ENCODE measurements at regions not wholly inside any gene's neighbourhood (a gene's known extent, or its start where the extent isn't known, plus 50 kb on each side); places are given as distances from the start of the nearest gene placed in this dataset.

- Histone ChIP-seq H3K9me3 (no peaks in the 10 kb centered on the region), H3K27ac (peak overlapping the region in 1 of 8 donors; percentile 39), H3K36me3 (no peaks in the 10 kb centered on the region), H3K4me1 (peaks cover 0 to 30% (median 6%) of the 10 kb centered on the region in 6 donors), H3K4me3 (no peak overlapping the region), H3K27me3 (replicated peaks in 1 of 7) (no peaks in the 10 kb centered on the region)
- 63 to 75% (median 64%) methylated on average over 16 to 17 of the region's 17 CpGs for WGBS, 5 donors
- no peak for DNase-seq
- TF ChIP-seq POLR2A (IDR thresholded peaks at IDR 0.05) (no peak), POLR2AphosphoS5 (IDR thresholded peaks at IDR 0.05) (no peak), CTCF (IDR thresholded peaks at IDR 0.05 in 8 of 11, conservative IDR thresholded peaks at IDR 0.05 in 3 of 11) (no peak)
- intact Hi-C loops (cut with DNase I; ENCODE audit: low total_unique reads), result no loop called here
Measured at GRCh38 chr4:38574559-38575333, 89.3 kb upstream of the KLF3 start.

GRCh38 chr4:38576767-38577166, 87.2 kb upstream of the KLF3 start:
- H3K27ac ChIP-seq, result no peak overlapping the region
- H3K4me1 ChIP-seq, result peaks cover 0 to 30% (median 6%) of the 10 kb centered on the region in 6 donors
- no peak overlapping the region for H3K4me3 ChIP-seq
- 81 to 89% (median 86%) methylated on average over 3 of the region's 3 CpGs for WGBS, 5 donors
- no peaks in the 10 kb centered on the region for H3K9me3 ChIP-seq
- no peak for DNase-seq
- TF ChIP-seq POLR2AphosphoS5 (IDR thresholded peaks at IDR 0.05), result no peak
- TF ChIP-seq CTCF (IDR thresholded peaks at IDR 0.05 in 8 of 11, conservative IDR thresholded peaks at IDR 0.05 in 3 of 11), result no peak
- no peak for TF ChIP-seq POLR2A (IDR thresholded peaks at IDR 0.05)
- no peaks in the 10 kb centered on the region for H3K27me3 ChIP-seq (replicated peaks in 1 of 7)
- H3K36me3 ChIP-seq, result no peaks in the 10 kb centered on the region
- intact Hi-C loops (cut with DNase I; ENCODE audit: low total_unique reads), result no loop called here

GRCh38 chr4:38577462-38577861, 86.5 kb upstream of the KLF3 start:
- TF ChIP-seq POLR2A (IDR thresholded peaks at IDR 0.05) (no peak), CTCF (IDR thresholded peaks at IDR 0.05 in 8 of 11, conservative IDR thresholded peaks at IDR 0.05 in 3 of 11) (no peak), POLR2AphosphoS5 (IDR thresholded peaks at IDR 0.05) (no peak)
- Histone ChIP-seq H3K27ac (no peak overlapping the region), H3K9me3 (no peaks in the 10 kb centered on the region)

GRCh38 chr4:38581426-38582106, 82.4 kb upstream of the KLF3 start:
- H3K36me3 ChIP-seq, result no peaks in the 10 kb centered on the region
- DNase-seq, result no peak
- peaks cover 0 to 9% (median 5%) of the 10 kb centered on the region in 6 donors for H3K4me1 ChIP-seq
- no peak overlapping the region for H3K4me3 ChIP-seq
- H3K9me3 ChIP-seq, result no peaks in the 10 kb centered on the region
- no peak overlapping the region for H3K27ac ChIP-seq
- TF ChIP-seq CTCF (IDR thresholded peaks at IDR 0.05 in 8 of 11, conservative IDR thresholded peaks at IDR 0.05 in 3 of 11) (no peak), POLR2A (IDR thresholded peaks at IDR 0.05) (no peak), POLR2AphosphoS5 (IDR thresholded peaks at IDR 0.05) (no peak)
- no peaks in the 10 kb centered on the region for H3K27me3 ChIP-seq (replicated peaks in 1 of 7)
- intact Hi-C loops (cut with DNase I; ENCODE audit: low total_unique reads), result no loop called here
- WGBS, 5 donors, result 62 to 71% (median 68%) methylated on average over 6 of the region's 6 CpGs

More at GRCh38 chr4:38577462-38577861, 86.5 kb upstream of the KLF3 start:
- H3K36me3 ChIP-seq, result no peaks in the 10 kb centered on the region
- intact Hi-C loops (cut with DNase I; ENCODE audit: low total_unique reads), result no loop called here
- H3K4me1 ChIP-seq, result peaks cover 0 to 30% (median 6%) of the 10 kb centered on the region in 6 donors
- H3K4me3 ChIP-seq, result no peak overlapping the region
- no peak for DNase-seq
- H3K27me3 ChIP-seq (replicated peaks in 1 of 7), result no peaks in the 10 kb centered on the region

All from spleen (tissue), 11 donors.